DND-41 (cell line): ENCODE measurements at regions not wholly inside any gene's neighbourhood (a gene's known extent, or its start where the extent isn't known, plus 50 kb on each side); places are given as distances from the start of the nearest gene placed in this dataset.

Experiments used
- ATAC-seq: fragments of 200-7000 bp; cut with Tn5 transposase; 3 replicates; pipeline ENCODE4 v1.9.1; 2021; ENCODE audit warnings: low read depth; ENCODE audit not compliant: insufficient read depth
- DNase-seq: peaks from one replicate; pipeline ENCODE4 v3.0.0-alpha.2; 2020
- H2AFZ ChIP-seq: 2 replicates; pipeline ENCODE4 v1.6.0; 2012; ENCODE audit warnings: low read depth, low read length
- H3K27ac ChIP-seq: 2 replicates; pipeline ENCODE4 v1.5.1; 2012; ENCODE audit warnings: low read length, inconsistent platforms
- H3K27me3 ChIP-seq: fragments of 200-600 bp; sonication (generic); 2 replicates; pipeline ENCODE4 v1.6.0; 2012; ENCODE audit warnings: low read length, mild to moderate bottlenecking, inconsistent platforms; ENCODE audit not compliant: insufficient read depth, poor library complexity
- H3K36me3 ChIP-seq: 2 replicates; pipeline ENCODE4 v1.5.1; 2012; ENCODE audit warnings: low read length, inconsistent platforms; ENCODE audit not compliant: insufficient read depth
- H3K4me1 ChIP-seq: 2 replicates; pipeline ENCODE4 v1.5.1; 2012; ENCODE audit warnings: mild to moderate bottlenecking, low read length; ENCODE audit not compliant: insufficient read depth
- H3K4me2 ChIP-seq: 2 replicates; pipeline ENCODE4 v1.6.0; 2012; ENCODE audit warnings: mild to moderate bottlenecking, moderate library complexity, low read length, inconsistent platforms; ENCODE audit not compliant: insufficient read depth
- H3K4me3 ChIP-seq, 2 experiments: fragments of 200-600 bp in 1 of 2; shearing (Covaris generic) in 1 of 2; 2 replicates each; pipeline ENCODE4 v1.5.1; 2012 to 2016; ENCODE audit warnings: inconsistent platforms in 2 of 2, low read length in 2 of 2, mild to moderate bottlenecking in 2 of 2, low read depth in 1 of 2, moderate library complexity in 1 of 2
- H3K79me2 ChIP-seq: 2 replicates; pipeline ENCODE4 v1.6.0; 2012; ENCODE audit warnings: low read length, inconsistent platforms; ENCODE audit not compliant: insufficient read depth
- H3K9ac ChIP-seq: 2 replicates; pipeline ENCODE4 v1.6.0; 2012; ENCODE audit warnings: low read depth, mild to moderate bottlenecking, inconsistent platforms, low read length, moderate library complexity
- H3K9me3 ChIP-seq: 2 replicates; pipeline ENCODE4 v1.5.1; 2012; ENCODE audit warnings: low read length, moderate library complexity, mild to moderate bottlenecking, inconsistent platforms; ENCODE audit not compliant: insufficient read depth, severe bottlenecking
- H4K20me1 ChIP-seq: 2 replicates; pipeline ENCODE4 v1.6.0; 2012; ENCODE audit warnings: low read length; ENCODE audit not compliant: insufficient read depth
- EZH2 ChIP-seq: IDR thresholded peaks from 3 replicates; pipeline ENCODE4 v1.6.1; 2012; ENCODE audit warnings: borderline replicate concordance, low read depth, mild to moderate bottlenecking, moderate library complexity, low read length, inconsistent platforms; ENCODE audit not compliant: severe bottlenecking
- TF ChIP-seq, protein P1 (sequence below): IDR thresholded peaks from 2 replicates; pipeline ENCODE4 v1.5.1; 2012; ENCODE audit warnings: borderline replicate concordance, low read length, moderate library complexity, mild to moderate bottlenecking; ENCODE audit not compliant: poor library complexity, severe bottlenecking; ENCODE audit errors: extremely low read depth

GRCh38 chr4:124224256-124224655 is 488.3 kb downstream of the ANKRD50 start:
- H3K27me3 ChIP-seq: no peaks in the 10 kb centered on the region
- H3K27ac ChIP-seq: no peak overlapping the region
- no peak overlapping the region for H3K4me3 ChIP-seq
- no peaks in the 10 kb centered on the region for H3K36me3 ChIP-seq
- H3K9me3 ChIP-seq: no peaks in the 10 kb centered on the region
- no peak for TF ChIP-seq EZH2
- TF ChIP-seq, protein P1, sequence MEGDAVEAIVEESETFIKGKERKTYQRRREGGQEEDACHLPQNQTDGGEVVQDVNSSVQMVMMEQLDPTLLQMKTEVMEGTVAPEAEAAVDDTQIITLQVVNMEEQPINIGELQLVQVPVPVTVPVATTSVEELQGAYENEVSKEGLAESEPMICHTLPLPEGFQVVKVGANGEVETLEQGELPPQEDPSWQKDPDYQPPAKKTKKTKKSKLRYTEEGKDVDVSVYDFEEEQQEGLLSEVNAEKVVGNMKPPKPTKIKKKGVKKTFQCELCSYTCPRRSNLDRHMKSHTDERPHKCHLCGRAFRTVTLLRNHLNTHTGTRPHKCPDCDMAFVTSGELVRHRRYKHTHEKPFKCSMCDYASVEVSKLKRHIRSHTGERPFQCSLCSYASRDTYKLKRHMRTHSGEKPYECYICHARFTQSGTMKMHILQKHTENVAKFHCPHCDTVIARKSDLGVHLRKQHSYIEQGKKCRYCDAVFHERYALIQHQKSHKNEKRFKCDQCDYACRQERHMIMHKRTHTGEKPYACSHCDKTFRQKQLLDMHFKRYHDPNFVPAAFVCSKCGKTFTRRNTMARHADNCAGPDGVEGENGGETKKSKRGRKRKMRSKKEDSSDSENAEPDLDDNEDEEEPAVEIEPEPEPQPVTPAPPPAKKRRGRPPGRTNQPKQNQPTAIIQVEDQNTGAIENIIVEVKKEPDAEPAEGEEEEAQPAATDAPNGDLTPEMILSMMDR: no peak
- no peaks in the 10 kb centered on the region for H3K79me2 ChIP-seq
- H3K4me1 ChIP-seq: no peaks in the 10 kb centered on the region
- DNase-seq (no peak), ATAC-seq (no peak)
- no peak overlapping the region for H3K9ac ChIP-seq
- no peaks in the 10 kb centered on the region for H4K20me1 ChIP-seq
- H2AFZ ChIP-seq: no peak overlapping the region
- no peak overlapping the region for H3K4me2 ChIP-seq

DNA sequence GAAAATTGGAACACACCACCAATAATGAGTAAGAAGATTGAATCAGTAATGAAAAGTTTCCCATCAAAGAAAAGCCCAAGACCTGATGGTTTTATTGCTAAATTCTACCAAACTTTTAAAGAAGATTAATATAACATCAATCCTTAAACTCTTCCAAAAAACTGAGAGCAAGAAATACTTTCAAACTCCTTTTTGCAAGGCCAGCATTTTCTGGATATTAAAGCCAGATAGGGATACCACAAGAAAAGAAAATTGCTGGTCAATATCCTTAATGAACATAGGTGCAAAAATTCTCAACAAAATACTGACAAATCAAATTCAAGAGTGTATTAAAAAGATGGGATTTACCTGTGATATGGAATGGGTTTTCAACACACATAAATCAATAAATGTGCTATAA is 484.6 kb downstream of the ANKRD50 start:
- Histone ChIP-seq H3K79me2 (no peaks in the 10 kb centered on the region), H3K9ac (no peak overlapping the region), H3K4me1 (no peaks in the 10 kb centered on the region), H2AFZ (no peak overlapping the region), H3K27me3 (no peaks in the 10 kb centered on the region), H3K27ac (no peak overlapping the region), H3K36me3 (no peaks in the 10 kb centered on the region), H3K4me2 (no peak overlapping the region), H3K4me3 (no peak overlapping the region), H4K20me1 (no peaks in the 10 kb centered on the region), H3K9me3 (no peaks in the 10 kb centered on the region)
- no peak for TF ChIP-seq EZH2
- TF ChIP-seq, protein P1: no peak
- no peak for ATAC-seq
- no peak for DNase-seq

- no peaks in the 10 kb centered on the region for H3K27me3 ChIP-seq
- H3K27ac ChIP-seq: no peak overlapping the region
- TF ChIP-seq EZH2: no peak
- TF ChIP-seq, protein P1: no peak
- H3K4me1 ChIP-seq: no peaks in the 10 kb centered on the region
- H3K79me2 ChIP-seq: no peaks in the 10 kb centered on the region
- H2AFZ ChIP-seq: no peak overlapping the region
- H4K20me1 ChIP-seq: no peaks in the 10 kb centered on the region
- no peak overlapping the region for H3K9ac ChIP-seq
- no peak overlapping the region for H3K4me2 ChIP-seq
- no peak for DNase-seq
- ATAC-seq: no peak
- no peaks in the 10 kb centered on the region for H3K36me3 ChIP-seq
- H3K4me3 ChIP-seq: no peak overlapping the region
- H3K9me3 ChIP-seq: no peaks in the 10 kb centered on the region
Observed at GRCh38 chr4:124230268-124230667, 482.3 kb downstream of the ANKRD50 start.

GRCh38 chr4:124234771-124235170 is 477.8 kb downstream of the ANKRD50 start:
- Histone ChIP-seq H3K79me2 (no peaks in the 10 kb centered on the region), H3K9me3 (no peaks in the 10 kb centered on the region), H3K4me1 (no peaks in the 10 kb centered on the region), H2AFZ (no peak overlapping the region), H4K20me1 (no peaks in the 10 kb centered on the region), H3K27me3 (no peaks in the 10 kb centered on the region), H3K27ac (no peak overlapping the region), H3K36me3 (no peaks in the 10 kb centered on the region), H3K4me3 (no peak overlapping the region), H3K4me2 (no peak overlapping the region), H3K9ac (no peak overlapping the region)
- ATAC-seq (no peak), DNase-seq (no peak)
- TF ChIP-seq, protein P1: no peak
- TF ChIP-seq EZH2: no peak
